GM18499 (cell line): ENCODE measurements at regions not wholly inside any gene's neighbourhood (a gene's known extent, or its start where the extent isn't known, plus 50 kb on each side); places are given as distances from the start of the nearest gene placed in this dataset.

ENCODE experiments used
- ATAC-seq: cut with Tn5 transposase; IDR thresholded peaks from one replicate; pipeline ENCODE4 v1.9.1; 2021; ENCODE audit warnings: moderate number of reproducible peaks; ENCODE audit not compliant: insufficient read depth, unreplicated experiment

- ATAC-seq = no peak
Observed at GRCh38 chr22:48662476-48663135, 1165.1 kb downstream of the BRD1 start.

- no peak for ATAC-seq
Observed at GRCh38 chr22:48661984-48662383, 1165.7 kb downstream of the BRD1 start.

GRCh38 chr22:48660790-48661740 is 1166.6 kb downstream of the BRD1 start:
- ATAC-seq = no peak

- no peak for ATAC-seq
Observed at GRCh38 chr22:48660104-48660789, 1167.4 kb downstream of the BRD1 start.

- ATAC-seq = no peak
Observed at GRCh38 chr22:48659404-48659996, 1168.2 kb downstream of the BRD1 start.

GRCh38 chr22:48658871-48659270 is 1168.8 kb downstream of the BRD1 start:
- no peak for ATAC-seq

GRCh38 chr22:48658246-48658645 is 1169.4 kb downstream of the BRD1 start:
- ATAC-seq = no peak

- no peak for ATAC-seq
Observed at GRCh38 chr22:48654492-48654891, 1173.2 kb downstream of the BRD1 start.

- no peak for ATAC-seq
Observed at GRCh38 chr22:48653929-48654328, 1173.7 kb downstream of the BRD1 start.

GRCh38 chr22:48653306-48653705 is 1174.4 kb downstream of the BRD1 start:
- ATAC-seq = no peak

GRCh38 chr22:48652796-48653195 is 1174.9 kb downstream of the BRD1 start:
- ATAC-seq = no peak

GRCh38 chr22:48651981-48652538 is 1175.6 kb downstream of the BRD1 start:
- ATAC-seq = no peak

- ATAC-seq = no peak
Observed at GRCh38 chr22:48651036-48651890, 1176.4 kb downstream of the BRD1 start.

GRCh38 chr22:48650323-48651035 is 1177.2 kb downstream of the BRD1 start:
- ATAC-seq = no peak

- no peak for ATAC-seq
Observed at GRCh38 chr22:48649466-48649865, 1178.2 kb downstream of the BRD1 start.

GRCh38 chr22:48649031-48649430 is 1178.6 kb downstream of the BRD1 start:
- no peak for ATAC-seq

- no peak for ATAC-seq
Observed at GRCh38 chr22:48647606-48648515, 1179.8 kb downstream of the BRD1 start.

- ATAC-seq = no peak
Observed at GRCh38 chr22:48647051-48647450, 1180.6 kb downstream of the BRD1 start.
